ENCODE measurements at regions not wholly inside any gene's neighbourhood (a gene's known extent, or its start where the extent isn't known, plus 50 kb on each side); places are given as distances from the start of the nearest gene placed in this dataset.
"Not testable (repeated sequence)": the region's sequence is repeated elsewhere in the genome, so short reads cannot be mapped to it uniquely, and the experiment has no call there.

- no peak for DNase-seq (ENCODE audit: low spot score)
These were observed 66.7 kb upstream of the ATP2B1 start for GRCh38 chr12:89775063-89775985.

- DNase-seq (ENCODE audit: low spot score): no peak
These were observed 66.0 kb upstream of the ATP2B1 start for GRCh38 chr12:89774645-89775044.

GRCh38 chr12:89770391-89770790 is 61.8 kb upstream of the ATP2B1 start:
- DNase-seq (ENCODE audit: low spot score): no peak

- DNase-seq (ENCODE audit: low spot score): no peak
These were observed 60.8 kb upstream of the ATP2B1 start for GRCh38 chr12:89769483-89769818.

GRCh38 chr12:89768586-89769482 is 60.2 kb upstream of the ATP2B1 start:
- peak; percentile 68 for DNase-seq (ENCODE audit: low spot score)

GRCh38 chr12:89765959-89766824 is 57.6 kb upstream of the ATP2B1 start:
- DNase-seq (ENCODE audit: low spot score): no peak

GRCh38 chr12:89764164-89764563 is 55.5 kb upstream of the ATP2B1 start:
- DNase-seq (ENCODE audit: low spot score): not testable (repeated sequence)

- no peak for DNase-seq (ENCODE audit: low spot score)
These were observed 54.0 kb upstream of the ATP2B1 start for GRCh38 chr12:89762498-89763170.

GRCh38 chr12:89760783-89761182 is 52.1 kb upstream of the ATP2B1 start:
- peak; percentile 24 for DNase-seq (ENCODE audit: low spot score)
